ENCODE measurements at regions not wholly inside any gene's neighbourhood (a gene's known extent, or its start where the extent isn't known, plus 50 kb on each side); places are given as distances from the start of the nearest gene placed in this dataset.

GRCh38 chr5:58317009-58317408 is 142.9 kb downstream of the PLK2 start:
- no peak for TF ChIP-seq CTCF (IDR thresholded peaks at IDR 0.05)
- TF ChIP-seq POLR2A (IDR thresholded peaks at IDR 0.05), result no peak
- peak; percentile 53 to 69 for TF ChIP-seq POLR2AphosphoS5 (IDR thresholded peaks at IDR 0.05)
